ENCODE measurements at regions not wholly inside any gene's neighbourhood (a gene's known extent, or its start where the extent isn't known, plus 50 kb on each side); places are given as distances from the start of the nearest gene placed in this dataset.
A peak's percentile ranks its signal among the peaks of the same experiment; 100 is the strongest.

DNA sequence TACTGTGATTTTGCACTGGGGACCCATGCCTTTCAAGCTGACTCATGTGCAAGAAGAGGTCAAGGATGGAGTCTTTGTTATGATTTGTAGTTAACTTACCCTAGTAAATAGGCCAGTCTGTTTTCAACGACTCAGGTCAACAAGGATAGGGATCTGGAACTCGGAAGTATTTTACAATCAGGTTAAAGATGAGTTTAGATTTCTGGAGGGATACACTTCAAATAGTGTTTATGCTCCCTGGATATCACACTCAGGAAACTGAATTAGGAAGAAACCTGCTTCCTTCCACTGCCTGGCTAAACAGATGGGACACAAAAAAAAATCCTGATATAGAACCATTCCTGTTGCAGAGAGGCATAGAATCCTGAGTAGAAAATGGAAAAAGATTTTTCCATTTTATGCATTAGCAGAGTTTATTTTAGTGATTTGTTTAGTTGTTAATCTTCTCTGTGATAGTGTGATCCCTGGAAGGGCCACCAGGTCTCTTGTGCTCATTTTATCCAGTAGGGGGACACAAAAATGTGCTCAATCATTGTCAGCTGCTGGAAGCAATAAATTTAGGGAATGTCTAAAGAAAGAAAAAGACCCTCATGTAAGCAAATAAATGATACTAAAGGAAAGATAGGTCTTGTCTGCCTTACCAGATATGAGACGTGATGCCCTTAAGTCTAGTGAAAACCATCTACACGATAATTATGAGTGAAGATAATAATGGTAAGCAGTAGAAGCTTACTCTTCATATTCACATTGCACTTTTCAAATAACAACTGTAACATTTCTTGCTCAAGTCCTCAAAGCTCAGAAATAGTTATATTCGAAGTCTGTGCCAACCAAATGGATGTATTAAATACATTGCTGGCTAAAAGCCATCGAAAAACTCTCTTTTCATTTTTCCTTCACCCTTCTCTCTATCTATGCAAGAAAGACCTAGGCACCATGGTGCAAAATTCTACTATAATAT, 452.1 kb upstream of the KCNMB2 start:
- no peaks in the 10 kb centered on the region for H3K9me3 Mint-ChIP-seq
- ChIA-PET POLR2A (interaction anchor here (0.6 kb wide), 1 partner anchor 11 kb away, joined by 4 read pairs; no protein-coding TSS in a partner anchor), CTCF (no interaction called here)
- no peak for DNase-seq
- Histone ChIP-seq H3K4me3 (ENCODE audit: low read length) (no peak overlapping the region), H3K9me3 (ENCODE audit: low read length) (no peaks in the 10 kb centered on the region), H3K27ac (ENCODE audit: low read depth, low read length) (no peak overlapping the region), H3K4me1 (ENCODE audit: insufficient read depth, low read length) (peaks cover 31% of the 10 kb centered on the region), H3K27me3 (ENCODE audit: insufficient read depth, low read length, poor library complexity, severe bottlenecking) (no peaks in the 10 kb centered on the region), H3K36me3 (ENCODE audit: insufficient read depth, low read length) (no peaks in the 10 kb centered on the region)
- H3K4me3 Mint-ChIP-seq = peak overlapping the region in 1 of 7 donors; percentile 18
- peaks cover 11 to 25% (median 13%) of the 10 kb centered on the region in 3 donors for H3K4me1 Mint-ChIP-seq
- peak overlapping the region in 3 of 8 donors; percentile 11 to 62 (median 44) for H3K27ac Mint-ChIP-seq
- H3K36me3 Mint-ChIP-seq = no peaks in the 10 kb centered on the region
- peaks cover 0 to 4% of the 10 kb centered on the region in 2 donors for H3K27me3 Mint-ChIP-seq

DNA sequence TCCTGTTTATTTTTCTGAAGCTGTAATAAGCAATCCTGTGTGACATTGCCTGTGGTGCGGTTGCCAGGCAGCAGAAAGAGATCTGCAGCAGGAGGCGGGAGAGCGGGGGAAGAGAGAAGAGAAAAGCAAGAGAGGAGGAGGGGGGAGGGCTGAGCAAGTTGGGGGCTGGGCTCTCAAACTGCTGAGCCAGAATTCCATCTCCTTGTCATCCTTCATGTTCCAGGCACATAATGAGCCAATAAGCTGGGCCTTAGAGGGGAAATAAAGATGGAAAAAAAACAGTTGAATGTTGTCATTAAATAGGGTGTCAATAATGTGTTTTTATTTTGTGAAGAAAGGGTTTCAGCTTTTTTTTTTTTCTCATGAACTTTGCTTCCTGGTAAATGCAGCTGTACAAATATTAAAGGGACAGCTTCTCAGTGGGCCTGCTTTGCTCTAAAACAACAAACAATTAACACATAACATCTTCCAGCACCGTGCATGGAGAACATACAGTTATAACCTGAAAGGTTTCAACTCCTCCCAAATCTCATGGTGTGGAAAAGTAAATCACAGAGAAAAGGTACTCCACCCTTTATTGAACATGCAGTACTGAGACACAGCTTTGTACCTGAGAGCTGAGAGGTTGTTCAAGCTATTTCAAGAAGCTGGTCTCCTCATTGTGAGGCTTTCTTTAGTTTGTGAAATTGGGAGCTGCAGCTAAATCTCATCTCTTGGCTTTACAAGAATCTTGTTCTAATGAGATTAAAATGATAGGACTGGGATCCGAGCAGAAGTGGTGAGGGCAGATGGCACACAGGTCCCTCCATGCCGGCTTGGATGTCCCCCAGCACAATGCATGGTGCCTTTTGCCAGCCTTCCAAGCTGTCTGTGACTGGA, 451.1 kb upstream of the KCNMB2 start:
- peak overlapping the region in 3 of 8 donors; percentile 25 to 62 (median 44) for H3K27ac Mint-ChIP-seq
- POLR2A ChIA-PET = interaction anchor here (0.6 kb wide), 1 partner anchor 10 kb away, joined by 4 read pairs; no protein-coding TSS in a partner anchor
- Histone ChIP-seq H3K27me3 (ENCODE audit: insufficient read depth, low read length, poor library complexity, severe bottlenecking) (no peaks in the 10 kb centered on the region), H3K27ac (ENCODE audit: low read depth, low read length) (no peak overlapping the region), H3K36me3 (ENCODE audit: insufficient read depth, low read length) (no peaks in the 10 kb centered on the region), H3K4me3 (ENCODE audit: low read length) (no peak overlapping the region), H3K9me3 (ENCODE audit: low read length) (no peaks in the 10 kb centered on the region), H3K4me1 (ENCODE audit: insufficient read depth, low read length) (peaks cover 31% of the 10 kb centered on the region)
- CTCF ChIA-PET = no interaction called here
- H3K36me3 Mint-ChIP-seq = no peaks in the 10 kb centered on the region
- peak in 3 of 5 donors; percentile 8 to 65 (median 53) for DNase-seq
- H3K27me3 Mint-ChIP-seq = peaks cover under 1 to 11% of the 10 kb centered on the region in 2 donors
- H3K9me3 Mint-ChIP-seq = peaks cover 0 to 3% (median 0%) of the 10 kb centered on the region in 5 donors
- H3K4me1 Mint-ChIP-seq = peaks cover 10 to 21% (median 11%) of the 10 kb centered on the region in 3 donors
- peak overlapping the region in 2 of 7 donors; percentile 18 to 30 for H3K4me3 Mint-ChIP-seq

DNA sequence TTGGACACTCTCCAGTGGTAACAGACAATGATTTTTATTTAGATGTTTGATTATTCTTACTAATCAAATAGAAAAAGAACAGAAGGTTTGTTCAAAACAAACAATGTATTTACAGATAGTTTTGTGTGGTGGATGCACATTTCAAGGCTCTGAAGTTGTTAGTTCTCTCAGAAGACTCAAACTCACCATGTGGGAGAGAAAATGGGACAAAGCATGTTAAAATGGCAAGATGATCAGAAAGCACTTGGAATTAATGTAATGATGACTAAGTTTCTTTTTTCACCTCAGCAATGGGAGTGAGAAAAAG, 450.5 kb upstream of the KCNMB2 start:
- no peak for DNase-seq
- H3K4me1 ChIP-seq (ENCODE audit: insufficient read depth, low read length) = peaks cover 31% of the 10 kb centered on the region
- Mint-ChIP-seq H3K27me3 (peaks cover 3 to 11% of the 10 kb centered on the region in 2 donors), H3K27ac (no peak overlapping the region), H3K4me3 (no peak overlapping the region), H3K36me3 (no peaks in the 10 kb centered on the region), H3K4me1 (peaks cover 9 to 20% (median 9%) of the 10 kb centered on the region in 3 donors), H3K9me3 (peaks cover 0 to 3% (median 0%) of the 10 kb centered on the region in 5 donors)
- H3K36me3 ChIP-seq (ENCODE audit: insufficient read depth, low read length) = no peaks in the 10 kb centered on the region
- no peak overlapping the region for H3K4me3 ChIP-seq (ENCODE audit: low read length)
- H3K27ac ChIP-seq (ENCODE audit: low read depth, low read length) = no peak overlapping the region
- POLR2A ChIA-PET = no interaction called here
- no peaks in the 10 kb centered on the region for H3K9me3 ChIP-seq (ENCODE audit: low read length)
- CTCF ChIA-PET = no interaction called here
- no peaks in the 10 kb centered on the region for H3K27me3 ChIP-seq (ENCODE audit: insufficient read depth, low read length, poor library complexity, severe bottlenecking)

DNA sequence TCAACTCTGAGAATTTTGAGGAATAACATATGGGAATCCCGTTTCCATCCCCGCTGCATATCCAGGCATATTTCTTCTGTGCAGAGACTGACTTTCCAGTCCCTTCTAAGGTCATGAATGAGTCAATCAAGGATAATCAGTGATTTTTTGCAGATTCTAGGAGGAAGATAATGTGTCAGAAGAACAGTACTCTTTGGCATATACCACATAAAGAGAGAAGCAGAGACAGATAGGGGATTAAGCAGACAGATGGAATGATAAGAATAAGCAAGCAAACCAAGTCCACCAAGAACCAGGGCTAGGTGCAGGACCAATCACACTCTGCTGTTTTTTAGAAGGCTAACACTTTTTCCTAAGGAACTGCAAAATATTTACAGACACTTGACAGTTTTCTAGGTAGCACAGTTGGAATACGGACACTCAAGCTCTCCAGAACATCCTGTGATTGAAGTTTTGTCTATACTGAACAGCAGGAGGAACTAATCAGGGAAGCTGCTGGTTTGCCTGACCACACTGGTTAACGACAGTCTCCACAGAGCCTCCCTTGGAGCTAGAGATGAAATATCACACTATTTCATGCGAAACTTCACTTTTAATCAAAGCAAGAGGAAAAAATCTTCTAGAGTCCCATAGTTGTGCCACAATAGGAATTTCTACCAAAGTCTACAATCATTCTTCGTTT, 450.0 kb upstream of the KCNMB2 start:
- POLR2A ChIA-PET = no interaction called here
- no peaks in the 10 kb centered on the region for H3K36me3 ChIP-seq (ENCODE audit: insufficient read depth, low read length)
- H3K4me1 Mint-ChIP-seq = peaks cover 9 to 20% (median 9%) of the 10 kb centered on the region in 3 donors
- DNase-seq = no peak
- H3K27ac Mint-ChIP-seq = no peak overlapping the region
- peaks cover 31% of the 10 kb centered on the region for H3K4me1 ChIP-seq (ENCODE audit: insufficient read depth, low read length)
- CTCF ChIA-PET = no interaction called here
- no peak overlapping the region for H3K4me3 Mint-ChIP-seq
- H3K36me3 Mint-ChIP-seq = no peaks in the 10 kb centered on the region
- no peaks in the 10 kb centered on the region for H3K27me3 ChIP-seq (ENCODE audit: insufficient read depth, low read length, poor library complexity, severe bottlenecking)
- peaks cover 0 to 3% (median under 1%) of the 10 kb centered on the region in 5 donors for H3K9me3 Mint-ChIP-seq
- H3K27me3 Mint-ChIP-seq = peaks cover 3 to 12% of the 10 kb centered on the region in 2 donors
- H3K9me3 ChIP-seq (ENCODE audit: low read length) = no peaks in the 10 kb centered on the region
- H3K27ac ChIP-seq (ENCODE audit: low read depth, low read length) = no peak overlapping the region
- H3K4me3 ChIP-seq (ENCODE audit: low read length) = no peak overlapping the region

DNA sequence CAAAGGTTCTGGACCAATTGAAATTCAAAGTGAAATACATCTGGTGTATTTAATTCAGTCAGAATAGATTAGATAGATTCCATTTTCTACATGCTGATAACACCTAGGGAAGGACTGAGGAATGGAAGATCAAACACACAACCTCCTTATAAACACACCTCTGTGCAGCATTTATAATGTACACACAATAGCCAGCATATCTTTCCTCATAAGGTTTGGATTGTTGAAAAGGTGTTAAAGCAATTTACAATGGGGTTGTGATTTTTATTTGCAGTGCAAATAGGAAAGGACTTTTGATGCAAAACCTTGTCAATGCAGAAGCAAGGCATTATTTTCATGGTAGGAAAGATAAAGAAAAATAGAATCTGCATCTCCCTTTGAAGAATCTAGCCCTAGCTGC, 448.9 kb upstream of the KCNMB2 start:
- Mint-ChIP-seq H3K27ac (no peak overlapping the region), H3K36me3 (peaks cover 0 to 2% (median 0%) of the 10 kb centered on the region in 3 donors), H3K4me1 (peaks cover 9 to 20% (median 9%) of the 10 kb centered on the region in 3 donors), H3K27me3 (peaks cover 3 to 14% of the 10 kb centered on the region in 2 donors), H3K4me3 (no peak overlapping the region), H3K9me3 (peaks cover 4 to 9% (median 5%) of the 10 kb centered on the region in 5 donors)
- Histone ChIP-seq H3K36me3 (ENCODE audit: insufficient read depth, low read length) (no peaks in the 10 kb centered on the region), H3K4me3 (ENCODE audit: low read length) (no peak overlapping the region), H3K9me3 (ENCODE audit: low read length) (no peaks in the 10 kb centered on the region), H3K27ac (ENCODE audit: low read depth, low read length) (no peak overlapping the region), H3K27me3 (ENCODE audit: insufficient read depth, low read length, poor library complexity, severe bottlenecking) (no peaks in the 10 kb centered on the region), H3K4me1 (ENCODE audit: insufficient read depth, low read length) (peaks cover 31% of the 10 kb centered on the region)
- CTCF ChIA-PET = no interaction called here
- DNase-seq = no peak
- POLR2A ChIA-PET = no interaction called here

DNA sequence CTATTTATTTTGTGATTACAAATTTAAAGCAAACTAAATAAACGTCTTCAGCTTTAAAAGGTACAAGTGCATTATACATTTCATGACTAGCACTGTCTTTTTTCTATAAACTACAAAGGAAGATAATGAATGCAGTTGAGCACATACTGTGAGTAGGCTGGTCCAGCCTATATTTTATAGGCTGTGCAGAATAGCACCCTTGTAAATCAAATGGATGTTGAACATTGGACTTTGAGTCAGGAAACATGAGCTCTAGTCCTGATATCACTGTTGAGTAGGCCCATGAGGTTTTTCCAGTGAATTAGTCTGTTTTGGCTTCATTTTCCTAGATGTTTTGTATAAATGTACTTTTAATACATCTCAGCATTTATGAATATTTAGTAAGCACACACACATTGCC, 447.3 kb upstream of the KCNMB2 start:
- no peak overlapping the region for H3K27ac Mint-ChIP-seq
- Histone ChIP-seq H3K27me3 (ENCODE audit: insufficient read depth, low read length, poor library complexity, severe bottlenecking) (no peaks in the 10 kb centered on the region), H3K9me3 (ENCODE audit: low read length) (no peaks in the 10 kb centered on the region), H3K36me3 (ENCODE audit: insufficient read depth, low read length) (no peaks in the 10 kb centered on the region), H3K27ac (ENCODE audit: low read depth, low read length) (no peak overlapping the region), H3K4me3 (ENCODE audit: low read length) (no peak overlapping the region), H3K4me1 (ENCODE audit: insufficient read depth, low read length) (peaks cover 24% of the 10 kb centered on the region)
- peaks cover 0 to 12% (median 1%) of the 10 kb centered on the region in 3 donors for H3K36me3 Mint-ChIP-seq
- H3K9me3 Mint-ChIP-seq = peaks cover 13 to 24% (median 19%) of the 10 kb centered on the region in 5 donors
- DNase-seq = no peak
- H3K4me3 Mint-ChIP-seq = no peak overlapping the region
- H3K27me3 Mint-ChIP-seq = peaks cover 5 to 14% of the 10 kb centered on the region in 2 donors
- ChIA-PET POLR2A (no interaction called here), CTCF (no interaction called here)
- peaks cover 9 to 20% (median 9%) of the 10 kb centered on the region in 3 donors for H3K4me1 Mint-ChIP-seq

DNA sequence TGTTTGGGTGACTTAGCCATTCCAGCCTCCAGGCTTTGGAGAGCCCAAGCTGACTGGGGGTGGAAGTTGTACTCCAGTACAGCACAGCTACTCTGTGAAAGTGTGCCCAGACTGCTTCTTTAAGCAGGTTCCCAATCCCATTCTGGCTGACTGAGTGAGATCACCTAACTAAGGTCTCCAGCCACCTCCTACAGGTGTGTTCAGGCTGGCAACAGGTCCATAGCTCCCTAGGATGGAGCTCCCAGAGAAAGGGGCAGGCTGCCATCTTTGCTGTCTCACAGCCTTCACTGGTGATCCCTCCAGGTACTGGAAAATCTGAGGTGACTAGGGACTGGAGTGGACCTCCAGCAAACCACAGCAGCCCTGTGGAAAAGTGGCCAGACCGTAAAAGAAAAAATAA, 445.3 kb upstream of the KCNMB2 start:
- peaks cover 0 to 12% (median 1%) of the 10 kb centered on the region in 3 donors for H3K36me3 Mint-ChIP-seq
- ChIA-PET CTCF (no interaction called here), POLR2A (no interaction called here)
- no peak overlapping the region for H3K27ac Mint-ChIP-seq
- Histone ChIP-seq H3K4me1 (ENCODE audit: insufficient read depth, low read length) (peaks cover 4% of the 10 kb centered on the region), H3K36me3 (ENCODE audit: insufficient read depth, low read length) (no peaks in the 10 kb centered on the region), H3K4me3 (ENCODE audit: low read length) (no peak overlapping the region), H3K27me3 (ENCODE audit: insufficient read depth, low read length, poor library complexity, severe bottlenecking) (no peaks in the 10 kb centered on the region), H3K27ac (ENCODE audit: low read depth, low read length) (no peak overlapping the region), H3K9me3 (ENCODE audit: low read length) (no peaks in the 10 kb centered on the region)
- no peak overlapping the region for H3K4me3 Mint-ChIP-seq
- H3K9me3 Mint-ChIP-seq = peaks cover 16 to 26% (median 21%) of the 10 kb centered on the region in 5 donors
- H3K4me1 Mint-ChIP-seq = peaks cover 0 to 1% (median 0%) of the 10 kb centered on the region in 3 donors
- H3K27me3 Mint-ChIP-seq = peaks cover 5 to 13% of the 10 kb centered on the region in 2 donors
- DNase-seq = no peak

Measured in CD8-positive, alpha-beta memory T cell (primary cell).